ENCODE measurements at regions not wholly inside any gene's neighbourhood (a gene's known extent, or its start where the extent isn't known, plus 50 kb on each side); places are given as distances from the start of the nearest gene placed in this dataset.

GRCh38 chr3:139218046-139218445, 125.8 kb upstream of the MRPS22 start:
- Histone ChIP-seq H3K27ac (no peak overlapping the region), H3K4me1 (no peaks in the 10 kb centered on the region), H3K9me3 (no peaks in the 10 kb centered on the region)

GRCh38 chr3:139219463-139219862, 124.4 kb upstream of the MRPS22 start:
- 94 to 97% methylated on average over 4 of the region's 4 CpGs for WGBS, 2 donors
- no peak for DNase-seq
- no peaks in the 10 kb centered on the region for H3K27me3 ChIP-seq
- no peak overlapping the region for H3K4me3 ChIP-seq
- no peaks in the 10 kb centered on the region for H3K4me1 ChIP-seq
- TF ChIP-seq EP300 (IDR thresholded peaks at IDR 0.05) (no peak), POLR2AphosphoS5 (IDR thresholded peaks at IDR 0.05) (no peak)
- H3K9me3 ChIP-seq, result no peaks in the 10 kb centered on the region
- intact Hi-C loops (cut with DNase I), result no loop called here
- no peak overlapping the region for H3K27ac ChIP-seq
- H3K36me3 ChIP-seq, result no peaks in the 10 kb centered on the region

More at GRCh38 chr3:139218046-139218445, 125.8 kb upstream of the MRPS22 start:
- H3K27me3 ChIP-seq, result no peaks in the 10 kb centered on the region
- H3K4me3 ChIP-seq, result no peak overlapping the region
- TF ChIP-seq POLR2A (IDR thresholded peaks at IDR 0.05), result no peak
- no peak for TF ChIP-seq POLR2AphosphoS5 (IDR thresholded peaks at IDR 0.05)
- no peak for TF ChIP-seq EP300 (IDR thresholded peaks at IDR 0.05)
- no peak for TF ChIP-seq CTCF (IDR thresholded peaks at IDR 0.05)
- intact Hi-C loops (cut with DNase I), result no loop called here
- DNase-seq, result no peak
- H3K36me3 ChIP-seq, result no peaks in the 10 kb centered on the region
- WGBS, 2 donors, result 90 to 97% methylated on average over 2 of the region's 2 CpGs

GRCh38 chr3:139222100-139222657, 121.6 kb upstream of the MRPS22 start:
- no peak for DNase-seq
- no peaks in the 10 kb centered on the region for H3K27me3 ChIP-seq
- no peak overlapping the region for H3K27ac ChIP-seq

GRCh38 chr3:139225548-139225947, 118.3 kb upstream of the MRPS22 start:
- Histone ChIP-seq H3K9me3 (no peaks in the 10 kb centered on the region), H3K4me3 (no peak overlapping the region), H3K36me3 (no peaks in the 10 kb centered on the region), H3K27ac (no peak overlapping the region), H3K27me3 (no peaks in the 10 kb centered on the region), H3K4me1 (peaks cover 0 to 7% (median 7%) of the 10 kb centered on the region in 4 donors)
- intact Hi-C loops (cut with DNase I), result no loop called here
- WGBS, 2 donors, result 78 to 79% methylated on average over 4 of the region's 4 CpGs
- no peak for TF ChIP-seq EP300 (IDR thresholded peaks at IDR 0.05)
- TF ChIP-seq POLR2AphosphoS5 (IDR thresholded peaks at IDR 0.05), result no peak
- no peak for TF ChIP-seq POLR2A (IDR thresholded peaks at IDR 0.05)
- TF ChIP-seq CTCF (IDR thresholded peaks at IDR 0.05), result no peak
- no peak for DNase-seq

More at GRCh38 chr3:139222100-139222657, 121.6 kb upstream of the MRPS22 start:
- peaks cover 0 to 7% (median 6%) of the 10 kb centered on the region in 4 donors for H3K4me1 ChIP-seq
- no peak overlapping the region for H3K4me3 ChIP-seq
- no peaks in the 10 kb centered on the region for H3K9me3 ChIP-seq
- intact Hi-C loops (cut with DNase I), result no loop called here
- TF ChIP-seq CTCF (IDR thresholded peaks at IDR 0.05), result no peak
- no peak for TF ChIP-seq EP300 (IDR thresholded peaks at IDR 0.05)
- TF ChIP-seq POLR2AphosphoS5 (IDR thresholded peaks at IDR 0.05), result no peak
- TF ChIP-seq POLR2A (IDR thresholded peaks at IDR 0.05), result no peak
- 74 to 78% methylated on average over 8 of the region's 8 CpGs for WGBS, 2 donors
- no peaks in the 10 kb centered on the region for H3K36me3 ChIP-seq

GRCh38 chr3:139226731-139227130, 117.1 kb upstream of the MRPS22 start:
- WGBS, 2 donors, result 84 to 88% methylated on average over 3 of the region's 3 CpGs
- no peak for TF ChIP-seq CTCF (IDR thresholded peaks at IDR 0.05)
- no peak for TF ChIP-seq EP300 (IDR thresholded peaks at IDR 0.05)
- no peak for TF ChIP-seq POLR2AphosphoS5 (IDR thresholded peaks at IDR 0.05)
- TF ChIP-seq POLR2A (IDR thresholded peaks at IDR 0.05), result no peak
- Histone ChIP-seq H3K4me1 (peaks cover 0 to 7% (median 7%) of the 10 kb centered on the region in 4 donors), H3K27ac (no peak overlapping the region), H3K4me3 (no peak overlapping the region), H3K9me3 (no peaks in the 10 kb centered on the region), H3K27me3 (no peaks in the 10 kb centered on the region), H3K36me3 (no peaks in the 10 kb centered on the region)
- intact Hi-C loops (cut with DNase I), result no loop called here
- no peak for DNase-seq

Data from sigmoid colon (tissue), 6 donors.